GM23338 (cell line): ENCODE measurements at regions not wholly inside any gene's neighbourhood (a gene's known extent, or its start where the extent isn't known, plus 50 kb on each side); places are given as distances from the start of the nearest gene placed in this dataset.

Experiments
- CREB1 ChIP-seq: fragments of 250-450 bp; sonication (Bioruptor Pico); IDR thresholded peaks from 2 replicates; pipeline ENCODE4 v1.5.0; 2020; ENCODE audit warnings: low read depth, mild to moderate bottlenecking, moderate library complexity
- EZH2phosphoT487 ChIP-seq: fragments of 200-600 bp; sonication (generic); IDR thresholded peaks from one replicate; pipeline ENCODE4 v1.8.1; 2018; ENCODE audit warnings: antibody characterized with exemption; ENCODE audit not compliant: unreplicated experiment
- NANOG ChIP-seq: IDR thresholded peaks from 2 replicates; pipeline ENCODE4 v1.6.1; 2016; ENCODE audit warnings: antibody characterized with exemption, borderline replicate concordance
- STAT1 ChIP-seq: IDR thresholded peaks from one replicate; pipeline ENCODE4 v1.6.1; 2016; ENCODE audit warnings: antibody characterized with exemption; ENCODE audit not compliant: unreplicated experiment
- ZNF331 ChIP-seq: fragments of 250-450 bp; sonication (Bioruptor Pico); IDR thresholded peaks from 2 replicates; pipeline ENCODE4 v1.5.0; 2020; ENCODE audit warnings: low read depth, mild to moderate bottlenecking, moderate library complexity
- TF ChIP-seq, protein P1 (sequence below): fragments of 250-450 bp; sonication (Bioruptor Pico); IDR thresholded peaks from 2 replicates; pipeline ENCODE4 v1.5.0; 2020; ENCODE audit warnings: mild to moderate bottlenecking, moderate library complexity
- TF ChIP-seq, protein P2 (sequence below): IDR thresholded peaks from one replicate; pipeline ENCODE4 v1.6.1; 2018; ENCODE audit warnings: antibody characterized with exemption; ENCODE audit not compliant: unreplicated experiment

DNA sequence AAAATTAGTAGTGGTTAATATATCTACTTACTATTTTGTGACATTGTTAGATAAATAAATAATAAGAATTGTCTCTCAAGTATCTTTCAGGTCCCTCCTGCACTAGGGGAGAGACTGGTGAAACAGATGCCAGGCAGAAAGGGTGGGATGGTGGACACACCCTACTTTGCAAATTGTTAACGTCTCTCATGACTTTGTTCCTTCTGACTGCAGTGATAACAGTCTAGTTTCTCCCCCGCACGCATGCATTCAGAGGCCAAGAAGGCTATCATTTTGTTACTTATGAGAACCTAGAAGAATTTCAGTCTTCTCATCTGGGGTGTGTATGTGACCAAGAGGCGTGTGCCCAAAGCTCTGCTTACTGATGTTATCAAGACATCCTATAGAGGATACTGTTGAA is 152.3 kb downstream of the EDN1 start (continued):
- TF ChIP-seq, protein P1, sequence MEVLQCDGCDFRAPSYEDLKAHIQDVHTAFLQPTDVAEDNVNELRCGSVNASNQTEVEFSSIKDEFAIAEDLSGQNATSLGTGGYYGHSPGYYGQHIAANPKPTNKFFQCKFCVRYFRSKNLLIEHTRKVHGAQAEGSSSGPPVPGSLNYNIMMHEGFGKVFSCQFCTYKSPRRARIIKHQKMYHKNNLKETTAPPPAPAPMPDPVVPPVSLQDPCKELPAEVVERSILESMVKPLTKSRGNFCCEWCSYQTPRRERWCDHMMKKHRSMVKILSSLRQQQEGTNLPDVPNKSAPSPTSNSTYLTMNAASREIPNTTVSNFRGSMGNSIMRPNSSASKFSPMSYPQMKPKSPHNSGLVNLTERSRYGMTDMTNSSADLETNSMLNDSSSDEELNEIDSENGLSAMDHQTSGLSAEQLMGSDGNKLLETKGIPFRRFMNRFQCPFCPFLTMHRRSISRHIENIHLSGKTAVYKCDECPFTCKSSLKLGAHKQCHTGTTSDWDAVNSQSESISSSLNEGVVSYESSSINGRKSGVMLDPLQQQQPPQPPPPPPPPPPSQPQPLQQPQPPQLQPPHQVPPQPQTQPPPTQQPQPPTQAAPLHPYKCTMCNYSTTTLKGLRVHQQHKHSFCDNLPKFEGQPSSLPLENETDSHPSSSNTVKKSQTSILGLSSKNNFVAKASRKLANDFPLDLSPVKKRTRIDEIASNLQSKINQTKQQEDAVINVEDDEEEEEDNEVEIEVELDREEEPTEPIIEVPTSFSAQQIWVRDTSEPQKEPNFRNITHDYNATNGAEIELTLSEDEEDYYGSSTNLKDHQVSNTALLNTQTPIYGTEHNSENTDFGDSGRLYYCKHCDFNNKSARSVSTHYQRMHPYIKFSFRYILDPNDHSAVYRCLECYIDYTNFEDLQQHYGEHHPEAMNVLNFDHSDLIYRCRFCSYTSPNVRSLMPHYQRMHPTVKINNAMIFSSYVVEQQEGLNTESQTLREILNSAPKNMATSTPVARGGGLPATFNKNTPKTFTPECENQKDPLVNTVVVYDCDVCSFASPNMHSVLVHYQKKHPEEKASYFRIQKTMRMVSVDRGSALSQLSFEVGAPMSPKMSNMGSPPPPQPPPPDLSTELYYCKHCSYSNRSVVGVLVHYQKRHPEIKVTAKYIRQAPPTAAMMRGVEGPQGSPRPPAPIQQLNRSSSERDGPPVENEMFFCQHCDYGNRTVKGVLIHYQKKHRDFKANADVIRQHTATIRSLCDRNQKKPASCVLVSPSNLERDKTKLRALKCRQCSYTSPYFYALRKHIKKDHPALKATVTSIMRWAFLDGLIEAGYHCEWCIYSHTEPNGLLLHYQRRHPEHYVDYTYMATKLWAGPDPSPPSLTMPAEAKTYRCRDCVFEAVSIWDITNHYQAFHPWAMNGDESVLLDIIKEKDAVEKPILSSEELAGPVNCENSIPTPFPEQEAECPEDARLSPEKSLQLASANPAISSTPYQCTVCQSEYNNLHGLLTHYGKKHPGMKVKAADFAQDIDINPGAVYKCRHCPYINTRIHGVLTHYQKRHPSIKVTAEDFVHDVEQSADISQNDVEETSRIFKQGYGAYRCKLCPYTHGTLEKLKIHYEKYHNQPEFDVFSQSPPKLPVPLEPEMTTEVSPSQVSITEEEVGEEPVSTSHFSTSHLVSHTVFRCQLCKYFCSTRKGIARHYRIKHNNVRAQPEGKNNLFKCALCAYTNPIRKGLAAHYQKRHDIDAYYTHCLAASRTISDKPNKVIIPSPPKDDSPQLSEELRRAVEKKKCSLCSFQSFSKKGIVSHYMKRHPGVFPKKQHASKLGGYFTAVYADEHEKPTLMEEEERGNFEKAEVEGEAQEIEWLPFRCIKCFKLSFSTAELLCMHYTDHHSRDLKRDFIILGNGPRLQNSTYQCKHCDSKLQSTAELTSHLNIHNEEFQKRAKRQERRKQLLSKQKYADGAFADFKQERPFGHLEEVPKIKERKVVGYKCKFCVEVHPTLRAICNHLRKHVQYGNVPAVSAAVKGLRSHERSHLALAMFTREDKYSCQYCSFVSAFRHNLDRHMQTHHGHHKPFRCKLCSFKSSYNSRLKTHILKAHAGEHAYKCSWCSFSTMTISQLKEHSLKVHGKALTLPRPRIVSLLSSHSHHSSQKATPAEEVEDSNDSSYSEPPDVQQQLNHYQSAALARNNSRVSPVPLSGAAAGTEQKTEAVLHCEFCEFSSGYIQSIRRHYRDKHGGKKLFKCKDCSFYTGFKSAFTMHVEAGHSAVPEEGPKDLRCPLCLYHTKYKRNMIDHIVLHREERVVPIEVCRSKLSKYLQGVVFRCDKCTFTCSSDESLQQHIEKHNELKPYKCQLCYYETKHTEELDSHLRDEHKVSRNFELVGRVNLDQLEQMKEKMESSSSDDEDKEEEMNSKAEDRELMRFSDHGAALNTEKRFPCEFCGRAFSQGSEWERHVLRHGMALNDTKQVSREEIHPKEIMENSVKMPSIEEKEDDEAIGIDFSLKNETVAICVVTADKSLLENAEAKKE (CRISPR knock-in tag) = no peak
- no peak for TF ChIP-seq CREB1 (CRISPR knock-in tag)
- no peak for TF ChIP-seq ZNF331 (CRISPR knock-in tag)
- TF ChIP-seq STAT1 = no peak
- TF ChIP-seq NANOG = no peak
- TF ChIP-seq, protein P2, sequence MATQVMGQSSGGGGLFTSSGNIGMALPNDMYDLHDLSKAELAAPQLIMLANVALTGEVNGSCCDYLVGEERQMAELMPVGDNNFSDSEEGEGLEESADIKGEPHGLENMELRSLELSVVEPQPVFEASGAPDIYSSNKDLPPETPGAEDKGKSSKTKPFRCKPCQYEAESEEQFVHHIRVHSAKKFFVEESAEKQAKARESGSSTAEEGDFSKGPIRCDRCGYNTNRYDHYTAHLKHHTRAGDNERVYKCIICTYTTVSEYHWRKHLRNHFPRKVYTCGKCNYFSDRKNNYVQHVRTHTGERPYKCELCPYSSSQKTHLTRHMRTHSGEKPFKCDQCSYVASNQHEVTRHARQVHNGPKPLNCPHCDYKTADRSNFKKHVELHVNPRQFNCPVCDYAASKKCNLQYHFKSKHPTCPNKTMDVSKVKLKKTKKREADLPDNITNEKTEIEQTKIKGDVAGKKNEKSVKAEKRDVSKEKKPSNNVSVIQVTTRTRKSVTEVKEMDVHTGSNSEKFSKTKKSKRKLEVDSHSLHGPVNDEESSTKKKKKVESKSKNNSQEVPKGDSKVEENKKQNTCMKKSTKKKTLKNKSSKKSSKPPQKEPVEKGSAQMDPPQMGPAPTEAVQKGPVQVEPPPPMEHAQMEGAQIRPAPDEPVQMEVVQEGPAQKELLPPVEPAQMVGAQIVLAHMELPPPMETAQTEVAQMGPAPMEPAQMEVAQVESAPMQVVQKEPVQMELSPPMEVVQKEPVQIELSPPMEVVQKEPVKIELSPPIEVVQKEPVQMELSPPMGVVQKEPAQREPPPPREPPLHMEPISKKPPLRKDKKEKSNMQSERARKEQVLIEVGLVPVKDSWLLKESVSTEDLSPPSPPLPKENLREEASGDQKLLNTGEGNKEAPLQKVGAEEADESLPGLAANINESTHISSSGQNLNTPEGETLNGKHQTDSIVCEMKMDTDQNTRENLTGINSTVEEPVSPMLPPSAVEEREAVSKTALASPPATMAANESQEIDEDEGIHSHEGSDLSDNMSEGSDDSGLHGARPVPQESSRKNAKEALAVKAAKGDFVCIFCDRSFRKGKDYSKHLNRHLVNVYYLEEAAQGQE = no peak
- no peak for TF ChIP-seq EZH2phosphoT487
